Mammary epithelial cell (primary cell): ENCODE measurements at regions not wholly inside any gene's neighbourhood (a gene's known extent, or its start where the extent isn't known, plus 50 kb on each side); places are given as distances from the start of the nearest gene placed in this dataset.

Source experiments
- EZH2 ChIP-seq: IDR thresholded peaks from 2 replicates; pipeline ENCODE4 v1.6.1; 2012; ENCODE audit warnings: low read length, inconsistent platforms, borderline replicate concordance
- TF ChIP-seq, protein P1 (sequence below), 2 donors: IDR thresholded peaks in 1 of 2; conservative IDR thresholded peaks in 1 of 2; 2 replicates each; pipeline ENCODE4 v1.5.1; 2011 to 2012; ENCODE audit warnings: inconsistent platforms in 2 of 2, low read length in 2 of 2, mild to moderate bottlenecking in 2 of 2, control low read depth in 1 of 2, low read depth in 1 of 2; ENCODE audit not compliant: insufficient read depth in 1 of 2; ENCODE audit errors: extremely low read depth in 1 of 2

DNA sequence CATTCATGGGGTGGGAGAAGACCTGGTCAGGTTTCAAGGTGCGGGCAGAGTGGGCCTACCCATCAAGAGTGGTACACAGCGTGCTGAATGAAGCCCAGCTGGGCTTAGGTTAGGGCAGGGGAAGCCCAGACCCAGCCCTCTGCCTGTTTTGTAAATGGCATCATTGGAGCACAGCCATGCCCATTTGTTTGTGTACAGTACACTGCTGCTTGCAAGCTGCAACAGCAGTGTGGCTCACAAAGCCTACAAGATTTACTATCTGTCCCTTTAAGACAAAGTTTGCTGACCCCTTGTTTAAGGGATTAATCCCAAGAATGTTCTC, 230.1 kb upstream of the TNRC6C start:
- TF ChIP-seq, protein P1, sequence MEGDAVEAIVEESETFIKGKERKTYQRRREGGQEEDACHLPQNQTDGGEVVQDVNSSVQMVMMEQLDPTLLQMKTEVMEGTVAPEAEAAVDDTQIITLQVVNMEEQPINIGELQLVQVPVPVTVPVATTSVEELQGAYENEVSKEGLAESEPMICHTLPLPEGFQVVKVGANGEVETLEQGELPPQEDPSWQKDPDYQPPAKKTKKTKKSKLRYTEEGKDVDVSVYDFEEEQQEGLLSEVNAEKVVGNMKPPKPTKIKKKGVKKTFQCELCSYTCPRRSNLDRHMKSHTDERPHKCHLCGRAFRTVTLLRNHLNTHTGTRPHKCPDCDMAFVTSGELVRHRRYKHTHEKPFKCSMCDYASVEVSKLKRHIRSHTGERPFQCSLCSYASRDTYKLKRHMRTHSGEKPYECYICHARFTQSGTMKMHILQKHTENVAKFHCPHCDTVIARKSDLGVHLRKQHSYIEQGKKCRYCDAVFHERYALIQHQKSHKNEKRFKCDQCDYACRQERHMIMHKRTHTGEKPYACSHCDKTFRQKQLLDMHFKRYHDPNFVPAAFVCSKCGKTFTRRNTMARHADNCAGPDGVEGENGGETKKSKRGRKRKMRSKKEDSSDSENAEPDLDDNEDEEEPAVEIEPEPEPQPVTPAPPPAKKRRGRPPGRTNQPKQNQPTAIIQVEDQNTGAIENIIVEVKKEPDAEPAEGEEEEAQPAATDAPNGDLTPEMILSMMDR (conservative IDR thresholded peaks at IDR 0.05 in 1 of 2, IDR thresholded peaks at IDR 0.05 in 1 of 2; ENCODE audit: extremely low read depth in 1 of 2, insufficient read depth in 1 of 2, low read depth in 1 of 2, low read length in 2 of 2) = no peak
- no peak for TF ChIP-seq EZH2
